ENCODE measurements at regions not wholly inside any gene's neighbourhood (a gene's known extent, or its start where the extent isn't known, plus 50 kb on each side); places are given as distances from the start of the nearest gene placed in this dataset.

GRCh38 chr15:98195796-98196195 lies 235.3 kb downstream of the ARRDC4 start:
- TF ChIP-seq CTCF (IDR thresholded peaks at IDR 0.05; ENCODE audit: low read depth, low read length) (no peak), EZH2phosphoT487 (IDR thresholded peaks at IDR 0.05; ENCODE audit: low read depth) (no peak)

Measured in OCI-LY3 (cell line).